Common myeloid progenitor, CD34-positive (primary cell): ENCODE measurements at regions not wholly inside any gene's neighbourhood (a gene's known extent, or its start where the extent isn't known, plus 50 kb on each side); places are given as distances from the start of the nearest gene placed in this dataset.

Source experiments
- CTCF ChIA-PET: fragments of 350-600 bp; sonication (Branson Sonifier 250); formaldehyde crosslinking; loops from one replicate; lab custom pipeline; 2021; ENCODE audit warnings: antibody characterized with exemption; lab: Charles Lee
- POLR2A ChIA-PET: fragments of 350-600 bp; sonication (Branson Sonifier 250); formaldehyde crosslinking; loops from one replicate; lab custom pipeline; 2021; ENCODE audit warnings: antibody characterized with exemption; lab: Charles Lee
- DNase-seq, 3 donors: peaks; one replicate each; pipeline versions ENCODE4 v3.0.0 to v3.0.0-alpha.2; 2013
- H3K27ac ChIP-seq, 2 experiments: 1 replicate in 1 of 2; 2 replicates in 1 of 2; pipeline ENCODE4 v1.7.0; 2013; ENCODE audit warnings: inconsistent platforms in 2 of 2, low read length in 2 of 2, mild to moderate bottlenecking in 2 of 2, low read depth in 1 of 2, moderate library complexity in 1 of 2; ENCODE audit not compliant: severe bottlenecking in 2 of 2, insufficient read depth in 1 of 2, poor library complexity in 1 of 2
- H3K27me3 ChIP-seq, 5 experiments: replicated peaks in 2 of 5; 1 replicate in 3 of 5; 2 replicates in 2 of 5; pipeline versions ENCODE4 v1.6.1 to v1.7.0; 2013; ENCODE audit warnings: low read length in 4 of 5, mild to moderate bottlenecking in 2 of 5, moderate library complexity in 2 of 5, inconsistent platforms in 1 of 5; ENCODE audit not compliant: insufficient read depth in 5 of 5, control insufficient read depth in 4 of 5
- H3K36me3 ChIP-seq, 4 experiments: 1 replicate in 2 of 4; 2 replicates in 2 of 4; pipeline versions ENCODE4 v1.6.1 to v1.7.0; 2013; ENCODE audit warnings: low read length in 3 of 4, control low read depth in 1 of 4, mild to moderate bottlenecking in 1 of 4; ENCODE audit not compliant: control insufficient read depth in 4 of 4, insufficient read depth in 4 of 4
- H3K4me1 ChIP-seq, 4 experiments: 1 replicate in 3 of 4; 2 replicates in 1 of 4; pipeline versions ENCODE4 v1.6.1 to v1.7.1; 2013; ENCODE audit warnings: low read length in 3 of 4, mild to moderate bottlenecking in 3 of 4, control low read depth in 1 of 4, inconsistent platforms in 1 of 4, moderate library complexity in 1 of 4; ENCODE audit not compliant: control insufficient read depth in 4 of 4, insufficient read depth in 4 of 4; ENCODE audit errors: control extremely low read depth in 1 of 4
- H3K4me3 ChIP-seq, 7 experiments: 1 replicate in 4 of 7; 2 replicates in 3 of 7; pipeline versions ENCODE4 v1.5.1 to v1.7.0; 2013; ENCODE audit warnings: mild to moderate bottlenecking in 7 of 7, low read length in 6 of 7, moderate library complexity in 6 of 7, inconsistent platforms in 2 of 7, low read depth in 2 of 7, control low read depth in 1 of 7; ENCODE audit not compliant: insufficient read depth in 4 of 7, control insufficient read depth in 1 of 7; ENCODE audit errors: extremely low read depth in 1 of 7
- H3K9me3 ChIP-seq, 5 experiments: 1 replicate in 4 of 5; 2 replicates in 1 of 5; pipeline versions ENCODE4 v1.6.1 to v1.7.1; 2013; ENCODE audit warnings: low read length in 4 of 5, mild to moderate bottlenecking in 2 of 5, inconsistent platforms in 1 of 5, low read depth in 1 of 5, moderate library complexity in 1 of 5; ENCODE audit not compliant: control insufficient read depth in 4 of 5, insufficient read depth in 2 of 5; ENCODE audit errors: control extremely low read depth in 1 of 5
- WGBS: methylation state at CpG from one replicate; pipeline ENCODE4 v1.1.5; 2013; ENCODE audit not compliant: insufficient coverage; 5-methylcytosine and 5-hydroxymethylcytosine counted together

DNA sequence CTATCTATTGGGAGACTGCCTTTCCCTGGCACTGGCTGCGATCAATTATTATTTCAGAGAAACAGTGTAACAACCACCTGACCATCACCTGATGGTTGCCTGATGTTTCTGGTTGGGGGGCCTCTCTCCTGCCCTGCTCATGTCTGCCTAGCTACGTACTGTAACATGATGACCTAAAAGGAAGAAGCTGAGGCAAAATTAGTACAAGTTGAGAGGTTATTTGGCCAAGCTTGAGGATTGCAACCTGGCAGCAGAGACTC, 58.3 kb downstream of the OLFML3 start:
- POLR2A ChIA-PET = no interaction called here

DNA sequence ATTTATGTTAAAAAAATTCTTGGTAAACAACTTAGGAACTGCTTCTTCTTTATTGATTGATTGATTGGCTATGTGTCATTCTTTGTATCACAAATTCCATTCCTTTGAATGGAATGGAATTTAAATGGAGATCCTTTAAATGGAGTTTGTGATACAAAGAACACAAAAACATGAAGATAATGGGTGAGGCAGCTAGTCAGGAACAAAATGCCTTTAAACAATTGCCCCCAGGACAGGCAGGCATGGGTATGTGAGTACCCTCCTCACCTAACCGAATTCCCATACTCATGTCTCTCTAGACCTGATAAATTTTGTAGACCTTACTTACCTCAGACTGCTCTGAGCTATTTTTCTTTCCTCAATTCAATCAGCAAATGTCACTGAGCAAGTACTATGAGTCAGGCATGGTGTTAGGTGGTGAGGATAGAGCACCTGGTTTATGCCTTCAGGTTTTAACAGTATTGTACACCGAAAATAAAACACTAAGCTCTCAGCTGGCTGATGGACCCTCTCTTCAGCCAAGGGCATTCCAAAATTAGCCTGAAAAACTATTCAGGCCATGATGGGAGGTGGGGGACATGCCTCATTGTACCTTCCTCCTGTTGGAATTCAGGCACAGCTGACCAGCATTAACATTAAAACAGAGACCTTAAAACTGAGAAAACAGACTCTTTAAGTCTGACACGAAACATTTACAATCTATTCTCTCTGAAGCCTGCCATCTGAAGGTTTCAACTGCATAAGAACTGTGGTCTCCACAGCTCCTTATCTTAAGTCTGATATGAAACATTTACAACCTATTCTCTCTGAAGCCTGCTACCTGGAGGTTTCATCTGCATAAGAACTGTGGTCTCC, 58.9 kb downstream of the OLFML3 start:
- no peak overlapping the region for H3K27ac ChIP-seq
- DNase-seq = no peak
- peaks cover 0 to 4% (median 0%) of the 10 kb centered on the region in 4 experiments for H3K4me1 ChIP-seq
- H3K36me3 ChIP-seq = no peaks in the 10 kb centered on the region
- 98% methylated on average over 3 of the region's 3 CpGs for WGBS
- ChIA-PET CTCF (interaction anchor here (0.9 to 1.2 kb wide), 2 partner anchors 13 to 16 kb away, joined by 3 read pairs; no protein-coding TSS in a partner anchor), POLR2A (no interaction called here)
- H3K4me3 ChIP-seq = no peak overlapping the region
- no peaks in the 10 kb centered on the region for H3K9me3 ChIP-seq
- H3K27me3 ChIP-seq = peaks cover 0 to 2% (median 0%) of the 10 kb centered on the region in 5 experiments

More for the DNA sequence above, 58.3 kb downstream of the OLFML3 start:
- CTCF ChIA-PET = interaction anchor here (1.2 kb wide), 1 partner anchor 16 kb away, joined by 3 read pairs; no protein-coding TSS in a partner anchor
- Histone ChIP-seq H3K27ac (no peak overlapping the region), H3K27me3 (no peaks in the 10 kb centered on the region), H3K4me3 (no peak overlapping the region), H3K36me3 (no peaks in the 10 kb centered on the region), H3K9me3 (no peaks in the 10 kb centered on the region), H3K4me1 (peaks cover 0 to 4% (median 0%) of the 10 kb centered on the region in 4 experiments)
- no peak for DNase-seq
- WGBS = 100% methylated on average over 1 of the region's 2 CpGs
